NCI-H2227 treated with DMSO at 0.1 percent for 48 hours (cell line): ENCODE measurements at regions not wholly inside any gene's neighbourhood (a gene's known extent, or its start where the extent isn't known, plus 50 kb on each side); places are given as distances from the start of the nearest gene placed in this dataset.
A peak's percentile ranks its signal among the peaks of the same experiment; 100 is the strongest.

Experiments used
- DNase-seq: peaks from one replicate; lab custom pipeline; 2025; lab: John Stamatoyannopoulos, UW

GRCh38 chr16:74094962-74095361 lies 201.7 kb upstream of the PSMD7 start:
- no peak for DNase-seq

GRCh38 chr16:74094514-74094913 lies 202.1 kb upstream of the PSMD7 start:
- DNase-seq: no peak

- DNase-seq: no peak
Measured at GRCh38 chr16:74092336-74092735, 204.3 kb upstream of the PSMD7 start.

GRCh38 chr16:74090871-74091270 lies 205.7 kb upstream of the PSMD7 start:
- no peak for DNase-seq

GRCh38 chr16:74083541-74083940 lies 213.1 kb upstream of the PSMD7 start:
- no peak for DNase-seq

GRCh38 chr16:74080311-74080710 lies 216.3 kb upstream of the PSMD7 start:
- no peak for DNase-seq

GRCh38 chr16:74079232-74079586 lies 217.4 kb upstream of the PSMD7 start:
- DNase-seq: no peak

GRCh38 chr16:74078511-74079231 lies 217.9 kb upstream of the PSMD7 start:
- DNase-seq: no peak

- no peak for DNase-seq
Measured at GRCh38 chr16:74076568-74076967, 220.0 kb upstream of the PSMD7 start.

GRCh38 chr16:74075393-74075792 lies 221.2 kb upstream of the PSMD7 start:
- DNase-seq: no peak

- no peak for DNase-seq
Measured at GRCh38 chr16:74073456-74073855, 223.2 kb upstream of the PSMD7 start.

- DNase-seq: no peak
Measured at GRCh38 chr16:74071996-74072535, 224.5 kb upstream of the PSMD7 start.

GRCh38 chr16:74070237-74070636 lies 226.4 kb upstream of the PSMD7 start:
- DNase-seq: no peak

GRCh38 chr16:74064120-74064735 lies 232.4 kb upstream of the PSMD7 start:
- no peak for DNase-seq

GRCh38 chr16:74053826-74054225 lies 242.8 kb upstream of the PSMD7 start:
- DNase-seq: no peak

GRCh38 chr16:74053312-74053711 lies 243.3 kb upstream of the PSMD7 start:
- DNase-seq: no peak

GRCh38 chr16:74052016-74052415 lies 244.6 kb upstream of the PSMD7 start:
- no peak for DNase-seq

GRCh38 chr16:74049027-74049426 lies 247.6 kb upstream of the PSMD7 start:
- no peak for DNase-seq

- DNase-seq: peak; percentile 71
Measured at GRCh38 chr16:74046524-74046923, 250.1 kb upstream of the PSMD7 start.

GRCh38 chr16:74045513-74045912 lies 251.1 kb upstream of the PSMD7 start:
- no peak for DNase-seq

- peak; percentile 30 for DNase-seq
Measured at GRCh38 chr16:74035816-74036215, 260.8 kb upstream of the PSMD7 start.

- peak; percentile 69 for DNase-seq
Measured at GRCh38 chr16:74034862-74035261, 261.8 kb upstream of the PSMD7 start.

- DNase-seq: no peak
Measured at GRCh38 chr16:74034200-74034599, 262.4 kb upstream of the PSMD7 start.
